Fibroblast of pulmonary artery (primary cell): ENCODE measurements at regions not wholly inside any gene's neighbourhood (a gene's known extent, or its start where the extent isn't known, plus 50 kb on each side); places are given as distances from the start of the nearest gene placed in this dataset.

Source experiments
- DNase-seq: peaks from one replicate; pipeline ENCODE4 v3.0.0-alpha.2; 2010; ENCODE audit warnings: low read depth
- H3K4me3 ChIP-seq: replicated peaks from 2 replicates; pipeline ENCODE4 v1.5.1; 2011; ENCODE audit warnings: low read depth, mild to moderate bottlenecking, control low read depth, low read length, moderate library complexity
- TF ChIP-seq, protein P1 (sequence below): IDR thresholded peaks from 2 replicates; pipeline ENCODE4 v1.5.1; 2011; ENCODE audit warnings: mild to moderate bottlenecking, control low read depth, low read length, inconsistent platforms; ENCODE audit errors: missing control alignments

DNA sequence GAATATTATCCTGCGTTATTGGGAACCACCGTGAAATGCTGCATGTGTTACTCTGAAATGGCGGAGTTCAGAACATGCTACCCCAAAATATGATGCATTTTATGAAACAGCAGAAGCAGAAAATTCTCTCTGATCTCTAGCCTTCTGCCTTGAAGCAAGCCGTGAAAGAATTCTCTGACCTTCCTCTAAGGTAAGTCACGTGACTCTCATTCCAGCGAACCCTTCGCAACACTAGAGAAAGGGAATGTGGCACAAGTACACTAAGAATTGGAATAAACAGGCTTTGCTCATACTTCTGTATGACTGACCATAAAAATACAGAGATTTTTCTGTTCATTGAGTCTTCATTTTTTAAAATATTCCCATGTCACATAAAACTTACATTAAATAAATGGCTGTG, 805.6 kb upstream of the LRRC4C start:
- no peak for DNase-seq
- no peak overlapping the region for H3K4me3 ChIP-seq
- TF ChIP-seq, protein P1, sequence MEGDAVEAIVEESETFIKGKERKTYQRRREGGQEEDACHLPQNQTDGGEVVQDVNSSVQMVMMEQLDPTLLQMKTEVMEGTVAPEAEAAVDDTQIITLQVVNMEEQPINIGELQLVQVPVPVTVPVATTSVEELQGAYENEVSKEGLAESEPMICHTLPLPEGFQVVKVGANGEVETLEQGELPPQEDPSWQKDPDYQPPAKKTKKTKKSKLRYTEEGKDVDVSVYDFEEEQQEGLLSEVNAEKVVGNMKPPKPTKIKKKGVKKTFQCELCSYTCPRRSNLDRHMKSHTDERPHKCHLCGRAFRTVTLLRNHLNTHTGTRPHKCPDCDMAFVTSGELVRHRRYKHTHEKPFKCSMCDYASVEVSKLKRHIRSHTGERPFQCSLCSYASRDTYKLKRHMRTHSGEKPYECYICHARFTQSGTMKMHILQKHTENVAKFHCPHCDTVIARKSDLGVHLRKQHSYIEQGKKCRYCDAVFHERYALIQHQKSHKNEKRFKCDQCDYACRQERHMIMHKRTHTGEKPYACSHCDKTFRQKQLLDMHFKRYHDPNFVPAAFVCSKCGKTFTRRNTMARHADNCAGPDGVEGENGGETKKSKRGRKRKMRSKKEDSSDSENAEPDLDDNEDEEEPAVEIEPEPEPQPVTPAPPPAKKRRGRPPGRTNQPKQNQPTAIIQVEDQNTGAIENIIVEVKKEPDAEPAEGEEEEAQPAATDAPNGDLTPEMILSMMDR: no peak

DNA sequence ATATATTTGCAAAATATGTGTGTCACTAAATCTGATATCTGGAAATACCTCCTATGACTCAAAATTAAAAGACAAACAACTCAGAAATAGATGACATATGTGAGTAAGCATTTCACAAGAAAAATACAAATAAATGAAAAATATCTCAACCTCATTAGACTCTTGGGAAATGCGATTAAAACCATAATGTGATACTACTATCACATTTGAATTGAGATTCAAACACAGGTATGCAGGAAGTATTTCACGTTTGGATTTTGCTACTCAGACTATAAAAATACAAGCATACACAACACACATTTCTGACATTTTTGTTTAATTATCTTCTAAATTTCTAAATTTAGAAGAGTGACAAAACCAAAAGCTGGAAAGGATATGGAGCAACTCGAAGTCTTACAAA, 811.9 kb upstream of the LRRC4C start:
- no peak overlapping the region for H3K4me3 ChIP-seq
- peak; percentile 17 for DNase-seq
- TF ChIP-seq, protein P1: no peak

- no peak overlapping the region for H3K4me3 ChIP-seq
- DNase-seq: no peak
- TF ChIP-seq, protein P1: no peak
Measured at GRCh38 chr11:42273977-42274376, 814.5 kb upstream of the LRRC4C start.

DNA sequence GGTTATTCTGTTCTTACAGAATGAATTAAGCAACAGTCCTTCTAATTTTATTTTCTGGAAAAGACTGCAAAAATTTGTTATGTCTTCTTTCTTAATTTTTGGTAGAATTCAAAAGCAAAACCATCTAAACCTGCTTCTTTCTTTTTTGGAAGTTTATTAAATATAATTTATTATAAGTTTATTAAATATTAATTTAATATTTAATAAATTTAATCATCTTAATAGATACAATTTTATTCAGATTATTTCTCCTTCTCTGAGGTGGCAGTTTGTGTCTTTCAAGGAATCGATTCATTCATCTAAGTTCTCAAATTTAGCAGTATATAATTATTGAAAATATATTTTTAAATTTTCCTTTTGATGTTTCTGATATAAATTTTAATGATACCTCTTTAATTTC, 837.5 kb upstream of the LRRC4C start:
- TF ChIP-seq, protein P1: no peak
- DNase-seq: no peak
- H3K4me3 ChIP-seq: no peak overlapping the region

- no peak for DNase-seq
- TF ChIP-seq, protein P1: no peak
- no peak overlapping the region for H3K4me3 ChIP-seq
Measured at GRCh38 chr11:42299780-42300179, 840.3 kb upstream of the LRRC4C start.

- TF ChIP-seq, protein P1: no peak
- no peak overlapping the region for H3K4me3 ChIP-seq
- DNase-seq: no peak
Measured at GRCh38 chr11:42301777-42302176, 842.3 kb upstream of the LRRC4C start.

- no peak overlapping the region for H3K4me3 ChIP-seq
- TF ChIP-seq, protein P1: no peak
- DNase-seq: peak; percentile 46
Measured at GRCh38 chr11:42311514-42311913, 852.1 kb upstream of the LRRC4C start.
